ENCODE measurements at regions not wholly inside any gene's neighbourhood (a gene's known extent, or its start where the extent isn't known, plus 50 kb on each side); places are given as distances from the start of the nearest gene placed in this dataset.

DNA sequence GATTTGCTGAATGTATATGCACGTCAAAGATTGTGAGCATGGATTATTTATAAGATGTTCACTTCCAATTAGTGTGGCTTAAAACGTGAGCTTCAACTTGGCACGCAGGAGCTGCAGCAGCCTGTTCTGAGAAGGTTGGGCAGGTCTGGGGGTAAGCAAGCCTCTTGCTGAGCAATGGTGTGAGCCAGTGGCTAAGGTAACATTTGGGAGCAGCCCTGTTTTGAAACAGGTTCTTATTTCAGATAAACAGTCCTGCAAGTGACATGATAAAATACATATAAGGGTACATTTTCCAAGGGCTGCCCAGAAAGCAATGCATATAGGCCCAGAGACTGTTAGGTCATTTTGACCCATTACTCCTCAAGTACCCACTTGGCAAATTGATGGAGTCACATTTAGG lies 415.3 kb downstream of the ZNF521 start:
- no peak for DNase-seq (ENCODE audit: low read depth)

DNA sequence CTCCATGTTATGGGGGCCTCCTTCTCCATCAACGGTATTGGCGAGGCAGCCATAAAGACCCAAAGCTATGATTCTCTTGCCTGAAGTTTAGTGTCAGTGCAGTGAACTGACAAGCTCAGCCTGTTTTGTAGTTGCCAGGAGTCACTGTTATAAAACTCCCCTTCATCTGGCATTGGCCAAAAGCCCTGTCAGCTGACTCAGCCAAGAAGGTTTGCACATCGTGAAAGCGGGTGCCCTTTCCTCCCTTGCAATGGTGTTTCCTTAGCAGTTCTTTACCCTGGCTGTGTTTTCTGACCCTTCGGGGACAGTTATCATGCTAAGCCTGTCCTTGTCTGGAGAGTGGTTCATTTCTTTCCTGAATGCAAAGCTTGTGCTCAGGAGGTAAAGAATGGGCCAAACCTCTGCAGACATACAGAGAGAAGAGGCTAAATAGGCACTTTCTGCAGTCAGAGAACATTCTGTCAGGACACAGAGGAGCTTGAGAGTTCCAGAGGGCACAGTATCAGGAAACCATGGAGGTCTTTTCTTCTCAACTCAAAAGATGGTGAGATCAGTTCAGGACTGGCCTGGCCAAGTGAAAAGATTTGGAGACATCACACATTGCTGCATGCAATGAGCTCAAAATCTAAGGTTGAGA lies 414.2 kb downstream of the ZNF521 start:
- peak; percentile 8 for DNase-seq (ENCODE audit: low read depth)

DNA sequence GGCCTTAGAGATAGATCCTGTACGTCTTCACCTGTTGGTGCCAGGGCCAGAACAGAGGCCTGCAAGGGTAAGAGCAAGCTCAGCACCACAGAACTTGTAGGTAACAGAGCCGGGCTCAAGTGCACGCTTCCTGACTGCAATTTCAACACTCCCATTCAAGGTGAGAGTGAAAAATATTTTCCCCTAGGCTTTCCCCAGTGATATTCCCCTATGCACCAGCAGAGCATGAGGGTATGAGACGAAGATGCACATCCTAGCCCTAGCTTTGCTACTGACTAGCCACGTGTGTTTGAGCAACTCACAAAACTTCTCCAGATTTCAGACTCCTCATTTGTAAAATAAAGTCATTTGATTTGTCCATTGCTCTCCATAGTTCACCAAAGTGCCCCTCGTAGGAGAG lies 411.6 kb downstream of the ZNF521 start:
- DNase-seq (ENCODE audit: low read depth), result no peak

DNA sequence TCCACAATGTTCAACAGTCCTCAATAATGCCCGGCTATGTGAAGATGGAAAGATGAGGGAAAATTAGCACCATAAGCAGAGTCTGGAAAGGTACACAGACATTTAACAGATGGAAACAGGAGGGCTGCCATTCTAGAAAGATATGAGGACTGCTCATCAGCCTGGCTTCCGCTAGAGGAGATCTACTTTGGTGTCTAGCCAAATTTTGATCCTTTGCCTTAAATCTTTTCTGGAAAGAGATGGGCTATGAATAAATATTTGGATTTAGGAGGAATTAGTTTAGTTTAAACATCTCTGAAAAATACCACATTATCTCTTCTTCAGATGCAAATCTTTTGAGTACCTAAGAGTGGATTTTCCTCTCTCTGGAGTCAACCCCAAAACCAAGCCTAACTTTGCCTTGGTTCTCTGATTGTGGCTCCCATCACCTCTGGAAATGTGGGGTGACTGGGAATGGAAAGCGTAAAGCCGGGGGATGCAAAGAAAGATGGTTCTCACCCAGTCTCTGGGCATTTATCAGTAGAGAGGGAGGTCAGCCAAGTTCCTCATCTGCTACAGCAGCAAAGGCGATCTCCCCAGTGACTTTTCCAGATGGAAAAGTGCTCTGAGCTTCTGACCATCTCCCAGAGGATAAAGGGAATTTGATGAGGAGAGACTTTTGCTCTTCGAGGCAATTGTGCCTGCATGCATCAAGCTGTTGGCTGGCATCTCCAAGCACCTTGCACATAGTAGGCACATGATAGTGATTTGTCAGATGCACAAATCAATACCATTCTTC lies 410.6 kb downstream of the ZNF521 start:
- DNase-seq (ENCODE audit: low read depth), result no peak

DNA sequence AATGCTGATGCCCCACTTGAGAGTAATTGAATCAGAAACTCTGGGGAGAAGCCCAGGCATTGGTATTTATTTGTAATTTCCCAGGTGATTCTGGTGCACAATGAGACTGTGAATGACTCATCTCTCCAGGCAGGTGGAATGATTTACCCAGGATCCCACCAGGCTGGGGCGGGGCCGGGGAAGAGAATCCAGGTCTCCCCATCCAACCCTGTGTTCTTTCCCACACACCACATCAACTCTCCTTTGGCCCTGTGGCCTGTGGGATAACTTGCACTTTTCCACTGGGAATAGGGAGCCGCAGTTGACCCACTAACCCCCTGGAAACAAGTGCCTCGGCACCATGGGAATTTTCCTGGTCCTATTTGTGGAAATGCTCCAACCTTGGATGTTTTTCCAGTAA lies 409.8 kb downstream of the ZNF521 start:
- DNase-seq (ENCODE audit: low read depth), result no peak

DNA sequence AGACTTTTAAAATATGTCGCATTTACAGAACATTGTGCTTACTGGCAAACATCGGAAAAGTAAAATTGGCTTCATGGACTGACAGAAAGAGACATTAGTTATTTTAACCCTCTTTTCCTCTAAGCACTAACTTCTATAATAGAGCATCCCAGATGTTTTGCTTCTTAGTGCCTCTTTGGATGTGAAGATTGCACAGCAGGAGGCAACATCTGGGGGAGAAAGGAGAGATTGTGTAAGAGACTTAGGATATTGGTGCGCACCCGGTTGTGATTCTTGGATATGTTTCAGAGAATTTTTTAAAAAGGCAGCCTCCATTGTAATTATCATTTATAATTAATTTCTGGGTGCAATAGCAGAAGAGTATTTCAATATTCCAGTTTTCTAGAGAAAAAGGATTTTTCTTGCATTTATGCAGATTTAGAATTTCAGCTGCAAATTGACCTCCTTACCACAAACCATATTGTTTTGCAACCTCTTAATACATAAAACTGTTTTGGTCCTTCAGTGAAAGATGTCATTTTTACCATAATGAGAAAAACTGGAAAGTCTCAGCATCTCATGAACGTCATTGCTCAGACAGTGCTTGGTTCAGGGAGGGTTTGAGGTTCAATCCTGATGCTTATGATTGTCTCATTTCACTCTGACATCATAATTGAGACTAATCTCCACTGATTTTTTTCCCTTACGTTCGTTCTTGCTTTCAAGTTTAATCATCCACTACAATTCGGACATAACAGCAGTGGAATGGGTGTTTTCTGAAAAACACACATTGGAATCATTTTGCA lies 404.3 kb downstream of the ZNF521 start:
- DNase-seq (ENCODE audit: low read depth), result no peak

DNA sequence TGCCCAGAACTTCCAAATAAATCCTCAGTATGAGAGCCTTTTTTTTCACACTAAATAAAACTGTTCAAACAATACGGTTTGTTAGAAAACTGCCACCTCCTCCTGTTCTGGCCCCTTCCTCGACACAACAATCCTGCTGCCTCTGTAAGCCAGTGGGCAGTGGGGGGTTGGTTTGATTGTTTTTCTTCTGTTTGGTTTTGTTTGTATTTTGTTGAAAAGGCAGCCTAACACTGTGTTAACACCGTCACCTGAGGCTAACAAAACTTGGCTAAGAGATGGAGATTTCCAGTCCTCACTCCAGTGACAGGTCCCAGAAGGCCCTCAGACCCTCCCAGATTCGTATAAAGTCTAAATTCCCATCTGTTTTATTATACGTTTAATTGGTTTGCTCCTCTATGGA lies 402.1 kb downstream of the ZNF521 start:
- DNase-seq (ENCODE audit: low read depth), result no peak

DNA sequence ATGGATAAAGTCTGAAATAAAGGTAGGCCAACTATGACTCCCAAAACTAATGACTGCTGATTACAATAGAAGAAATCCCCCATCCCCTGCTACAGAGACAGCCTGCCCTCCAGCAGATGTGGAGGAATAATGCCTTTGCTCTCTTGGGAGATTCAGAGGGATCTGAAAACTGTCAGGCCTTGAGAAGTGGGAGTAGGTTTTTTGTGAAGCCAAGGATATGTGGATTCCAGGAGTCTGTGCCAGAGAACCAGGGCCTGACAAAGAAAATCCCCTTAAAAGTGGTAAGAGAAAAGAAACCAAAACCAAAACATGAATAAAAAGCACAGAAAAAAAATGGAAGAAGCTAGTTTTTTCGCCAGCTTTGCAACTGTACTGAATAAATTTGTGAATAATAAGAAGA lies 397.6 kb downstream of the ZNF521 start:
- no peak for DNase-seq (ENCODE audit: low read depth)

DNA sequence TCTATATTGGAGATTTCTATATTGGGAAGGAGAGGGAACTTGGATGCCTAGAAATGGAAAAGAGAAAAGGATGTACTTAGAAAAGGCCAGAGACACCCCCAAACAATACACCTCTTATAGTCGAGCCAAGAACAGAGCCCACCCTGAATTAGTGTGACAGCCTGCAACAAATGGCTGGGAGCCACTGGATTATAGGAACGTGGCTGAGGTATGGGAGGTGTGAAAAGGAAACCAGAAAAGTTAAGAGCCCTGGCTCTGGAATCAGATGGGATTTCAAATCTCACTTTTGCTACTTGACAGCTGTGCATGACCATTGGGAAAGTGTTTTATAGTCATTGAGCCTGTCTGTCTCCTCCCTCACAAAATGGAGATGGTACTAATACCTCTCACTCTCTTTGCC lies 394.0 kb downstream of the ZNF521 start:
- no peak for DNase-seq (ENCODE audit: low read depth)

DNA sequence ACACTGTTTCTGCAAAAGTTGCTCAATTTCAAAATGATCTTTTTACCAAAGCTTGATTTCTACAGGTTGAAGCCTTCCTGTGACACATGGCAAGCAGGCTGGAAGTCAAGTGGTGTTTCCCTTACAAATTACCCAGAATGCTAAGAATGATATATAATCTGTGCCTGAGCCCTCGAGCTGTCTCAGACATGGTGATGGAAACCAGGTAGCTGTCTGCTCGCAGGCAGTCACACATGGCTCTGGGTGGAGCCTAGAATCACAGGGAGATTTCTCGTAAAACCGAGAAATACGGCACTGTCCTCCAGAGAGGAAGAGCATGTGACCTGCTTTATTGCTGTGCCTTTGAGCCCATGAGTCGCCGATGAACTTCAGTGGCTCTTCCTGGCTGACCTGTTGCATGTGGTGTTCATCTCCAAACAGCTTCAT lies 392.9 kb downstream of the ZNF521 start:
- no peak for DNase-seq (ENCODE audit: low read depth)

DNA sequence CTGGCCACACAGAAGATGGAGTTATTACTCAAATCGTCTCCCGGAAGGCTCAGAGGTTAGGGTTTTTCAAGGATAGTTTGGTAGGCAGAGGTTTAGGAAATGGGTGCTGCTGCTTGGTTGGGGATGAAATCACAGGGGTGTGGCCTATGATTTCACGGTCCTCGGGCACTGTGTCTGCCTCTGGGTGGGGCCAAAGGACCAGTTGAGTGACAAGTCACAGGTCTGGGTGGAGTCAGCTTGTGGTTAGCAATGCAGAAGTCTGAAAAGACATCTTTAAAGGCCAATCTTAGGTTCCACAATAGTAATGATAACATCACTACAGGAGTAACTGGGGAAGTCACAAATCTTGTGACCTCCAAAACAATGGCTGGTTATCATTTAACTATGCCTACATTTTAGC lies 387.8 kb downstream of the ZNF521 start:
- peak; percentile 43 for DNase-seq (ENCODE audit: low read depth)

DNA sequence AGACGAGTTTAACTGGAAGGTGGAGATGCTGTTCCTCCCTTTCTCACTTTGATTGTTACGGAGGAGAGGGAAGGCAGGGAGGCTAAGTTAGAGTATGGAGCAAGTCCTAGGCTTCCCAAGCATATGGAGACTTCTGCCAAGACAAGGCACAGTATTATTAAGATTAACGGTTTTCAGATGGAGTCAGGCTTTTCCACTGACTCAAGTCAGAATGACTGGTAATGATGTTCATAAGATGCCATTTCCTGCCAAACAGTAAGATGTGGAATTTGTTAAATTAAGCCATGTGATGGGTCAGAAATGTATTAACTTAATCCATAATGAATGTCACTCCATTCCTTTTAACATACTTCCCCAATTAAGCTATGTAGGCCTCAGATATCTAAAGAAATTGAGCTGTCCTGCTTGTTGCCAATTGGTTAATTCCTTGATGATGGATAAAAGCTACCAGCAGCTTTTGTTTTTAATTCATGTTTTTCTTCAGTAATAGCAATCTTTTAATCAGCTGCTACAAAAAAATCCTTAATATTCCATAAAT lies 383.7 kb downstream of the ZNF521 start:
- no peak for DNase-seq (ENCODE audit: low read depth)

DNA sequence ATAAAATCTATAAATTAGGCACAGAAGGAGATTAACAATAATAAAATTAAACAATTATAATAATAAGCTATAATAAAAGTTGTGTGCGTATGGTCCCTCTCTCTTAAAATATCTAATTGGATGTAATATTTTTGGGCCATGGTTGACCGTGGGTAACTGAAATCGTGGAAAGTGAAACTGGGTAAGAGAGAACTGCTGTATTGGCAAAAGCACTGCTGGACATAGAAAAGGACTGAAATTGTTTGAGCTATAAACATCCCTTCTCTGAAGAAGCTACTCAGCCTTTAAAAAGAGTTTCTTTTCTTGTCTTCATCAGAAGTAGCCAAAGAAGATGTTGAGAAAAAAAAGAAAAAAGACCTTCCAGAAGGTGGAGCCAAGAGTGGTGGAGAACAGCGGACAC lies 379.4 kb downstream of the ZNF521 start:
- no peak for DNase-seq (ENCODE audit: low read depth)

DNA sequence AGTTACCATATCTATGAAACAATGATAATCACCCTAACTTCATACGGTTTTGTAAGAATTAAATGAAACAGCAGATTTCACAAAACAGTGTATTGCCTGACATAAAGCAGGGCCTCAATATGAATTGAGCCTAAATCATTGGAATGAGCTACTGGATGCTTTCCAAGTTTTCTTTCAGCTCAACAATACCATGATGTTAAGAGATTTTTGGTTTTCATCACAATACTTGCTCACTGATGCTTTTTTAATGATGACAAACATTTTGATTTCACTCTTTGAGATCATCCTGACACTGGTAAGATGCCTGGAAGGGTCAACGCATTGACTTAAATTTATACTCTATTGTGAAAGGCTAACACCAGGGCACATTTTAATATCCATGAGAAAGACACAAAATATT lies 377.5 kb downstream of the ZNF521 start:
- no peak for DNase-seq (ENCODE audit: low read depth)

DNA sequence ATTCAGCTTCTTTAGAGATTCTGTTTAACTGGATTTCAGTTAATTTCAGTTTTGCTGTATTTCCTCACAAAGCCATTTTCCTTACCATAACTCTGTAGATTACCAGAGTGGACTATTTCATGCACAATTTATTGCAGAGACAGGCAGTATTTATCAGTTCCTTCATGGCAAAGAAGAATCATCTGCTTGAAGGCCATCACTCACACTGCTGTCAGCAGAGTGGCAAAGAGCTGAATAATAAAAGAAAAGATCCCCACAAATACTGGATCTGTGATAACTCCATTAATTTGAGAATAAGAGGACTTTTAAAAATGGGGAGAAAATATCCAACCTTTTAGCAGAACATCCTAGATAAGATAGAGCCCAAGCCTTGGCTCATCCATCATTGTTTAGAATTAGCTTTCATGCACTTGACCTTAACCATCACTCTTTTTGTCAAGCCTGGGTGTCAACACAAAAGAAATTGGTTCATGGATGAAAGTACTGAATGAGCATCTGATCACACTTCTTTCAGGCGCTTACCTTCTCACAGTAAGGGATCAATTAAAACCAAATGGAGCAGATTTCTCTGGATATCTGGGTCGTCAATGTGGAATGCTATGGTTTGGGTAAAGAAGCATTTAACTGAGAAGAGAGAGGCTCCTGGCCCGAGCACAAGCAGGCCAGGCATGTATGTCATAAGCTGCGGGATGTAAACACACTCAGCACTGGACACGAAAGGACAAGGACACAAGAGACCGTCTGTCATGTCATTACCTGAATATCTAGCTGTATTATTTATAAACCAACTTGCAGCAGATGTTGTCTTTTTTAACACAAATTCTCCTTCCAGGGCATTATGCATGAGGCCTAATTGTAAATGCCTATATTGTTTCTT lies 376.2 kb downstream of the ZNF521 start:
- no peak for DNase-seq (ENCODE audit: low read depth)

DNA sequence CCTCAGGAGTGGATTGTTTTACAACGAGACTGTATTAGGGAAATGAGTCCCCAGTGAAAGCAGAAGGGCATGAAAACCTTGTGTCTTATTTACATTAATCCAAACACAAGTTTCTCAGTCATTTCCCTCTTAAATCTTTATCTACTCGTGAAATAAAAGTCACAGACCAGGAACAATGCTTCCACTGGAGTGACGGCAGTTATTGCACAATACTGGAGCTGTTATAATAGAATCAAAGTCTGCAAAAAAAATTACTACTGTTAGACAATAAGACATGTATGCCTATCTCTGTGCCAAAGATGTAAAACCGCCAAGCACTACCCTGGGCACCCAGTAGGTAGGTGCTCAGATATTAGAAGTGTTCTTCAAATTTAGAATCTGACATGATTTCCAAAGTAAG lies 375.5 kb downstream of the ZNF521 start:
- DNase-seq (ENCODE audit: low read depth), result no peak

DNA sequence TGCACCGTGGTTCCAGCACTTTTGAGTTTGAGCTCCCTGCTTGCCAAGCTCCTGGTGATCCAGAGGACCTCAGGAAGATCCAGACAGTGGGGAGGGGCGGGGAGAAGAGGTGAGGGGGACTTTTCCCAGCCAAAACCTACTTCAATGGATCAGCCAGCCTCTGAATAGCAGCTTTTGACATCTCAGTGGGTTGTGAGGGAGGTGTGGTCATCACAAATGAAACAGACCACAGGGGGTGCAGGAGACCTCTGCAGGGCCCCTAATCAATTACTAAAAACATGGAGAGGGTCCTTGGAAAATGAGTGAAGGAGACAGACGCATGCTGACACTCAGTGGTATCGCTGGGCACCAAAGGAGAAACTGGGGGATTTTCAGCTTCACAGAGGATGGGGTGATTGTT lies 372.7 kb downstream of the ZNF521 start:
- no peak for DNase-seq (ENCODE audit: low read depth)

DNA sequence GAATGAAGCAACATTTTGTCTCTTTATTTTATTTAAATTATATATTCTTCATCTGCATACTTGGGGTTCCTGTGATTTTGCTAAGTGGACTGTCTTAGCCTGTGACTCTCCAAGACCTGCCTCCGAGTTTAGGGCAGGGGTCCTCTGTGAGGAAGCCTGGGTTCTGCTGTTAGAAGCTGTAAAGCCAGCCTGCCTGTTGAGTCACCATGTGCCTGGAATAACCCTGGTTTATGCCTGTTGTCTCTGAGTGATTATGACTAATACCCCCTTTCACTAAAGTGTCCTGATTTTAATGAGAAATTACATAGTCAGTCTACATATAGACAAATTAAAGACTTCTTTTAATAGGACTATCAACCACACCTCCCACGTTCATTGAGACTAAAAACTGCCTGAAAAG lies 369.1 kb downstream of the ZNF521 start:
- peak; percentile 18 for DNase-seq (ENCODE audit: low read depth)

DNA sequence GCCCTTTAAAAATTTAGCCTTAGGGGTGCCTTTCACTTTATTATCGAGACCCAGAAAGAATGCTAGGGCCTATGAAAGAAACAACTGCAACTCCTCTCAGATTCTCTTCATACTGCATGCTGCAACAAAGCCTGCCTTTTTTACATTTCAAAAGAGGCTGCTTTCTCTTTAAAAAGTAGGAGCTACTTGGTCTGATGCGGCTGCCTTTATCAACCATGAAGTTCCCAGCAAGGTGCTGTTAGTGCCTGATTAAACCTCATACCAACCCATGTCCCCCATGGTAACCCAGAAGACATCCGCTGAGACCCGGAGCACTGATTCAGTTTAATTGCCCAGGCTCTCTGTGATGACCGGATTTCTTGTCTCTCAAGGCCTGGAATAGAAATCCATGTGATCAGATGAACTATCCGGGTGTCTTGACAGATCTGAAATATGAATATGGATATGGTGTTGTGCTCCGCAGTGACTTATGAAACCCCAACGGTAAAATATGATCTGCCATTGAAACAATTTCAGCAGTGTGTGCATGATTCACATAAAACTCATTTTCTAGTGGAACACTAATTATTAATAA lies 368.3 kb downstream of the ZNF521 start:
- no peak for DNase-seq (ENCODE audit: low read depth)

DNA sequence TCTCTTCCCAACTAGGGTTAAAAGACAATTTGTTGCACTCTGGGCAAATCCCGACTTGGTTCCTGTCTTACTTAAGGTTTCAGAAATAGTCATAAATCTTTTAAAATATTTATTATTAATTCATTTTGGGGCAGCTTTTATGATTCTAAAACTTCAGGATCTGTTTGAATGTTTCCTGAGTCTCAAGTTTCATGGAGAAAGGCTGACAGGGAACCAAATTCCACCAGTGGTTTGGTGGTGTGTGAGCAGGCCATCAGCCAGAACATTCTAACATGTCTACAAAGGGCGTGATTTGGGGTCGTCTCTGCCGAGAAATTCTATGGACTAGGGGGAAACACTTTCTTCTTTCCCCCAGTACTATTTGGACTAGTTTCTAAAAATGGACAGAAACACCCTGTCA lies 366.4 kb downstream of the ZNF521 start:
- no peak for DNase-seq (ENCODE audit: low read depth)

DNA sequence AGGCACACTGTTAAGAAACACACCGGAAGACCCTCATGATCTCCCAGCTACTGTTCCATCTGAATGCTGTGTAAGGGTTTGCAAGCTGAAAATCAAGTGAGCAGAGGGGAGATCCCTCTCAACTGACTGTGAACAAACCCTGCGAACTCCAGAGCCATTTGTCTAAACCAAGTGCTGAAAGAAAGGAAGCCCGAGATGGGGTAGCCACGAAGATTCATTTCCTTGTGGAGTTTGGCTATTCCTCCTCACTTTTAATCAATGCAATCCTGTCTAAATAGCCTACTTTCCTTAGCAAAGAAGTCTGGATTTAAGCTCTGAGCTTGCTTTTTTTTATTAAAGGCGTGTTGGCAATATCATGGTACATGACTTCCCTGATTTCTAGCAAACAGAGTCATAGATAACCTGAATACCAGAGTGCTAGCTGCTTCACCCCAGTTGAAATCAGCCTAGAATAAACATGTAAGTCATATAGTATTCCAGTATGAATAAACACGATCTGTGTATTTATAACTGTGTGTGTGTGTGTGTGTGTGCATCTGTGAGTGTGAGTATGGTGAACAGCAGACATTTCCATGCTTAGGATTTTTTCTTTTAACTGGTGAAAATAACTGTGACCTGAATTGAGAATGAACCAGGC lies 365.2 kb downstream of the ZNF521 start:
- no peak for DNase-seq (ENCODE audit: low read depth)

Data from RPMI7951 (cell line).